SK-N-MC (cell line): ENCODE measurements at regions not wholly inside any gene's neighbourhood (a gene's known extent, or its start where the extent isn't known, plus 50 kb on each side); places are given as distances from the start of the nearest gene placed in this dataset.

Source experiments
- DNase-seq: peaks from one replicate; pipeline ENCODE4 v3.0.0-alpha.2; 2011; ENCODE audit warnings: low read depth, low spot score
- H3K27ac ChIP-seq: fragments of 200-600 bp; sonication (generic); 2 replicates; pipeline ENCODE4 v1.5.1; 2016; ENCODE audit warnings: mixed run types
- H3K36me3 ChIP-seq: fragments of 200-600 bp; sonication (generic); 2 replicates; pipeline ENCODE4 v1.6.1; 2017; ENCODE audit warnings: antibody characterized with exemption, low read length, mixed read lengths; ENCODE audit not compliant: insufficient read depth
- H3K4me3 ChIP-seq: fragments of 200-600 bp; sonication (generic); 2 replicates; pipeline ENCODE4 v1.5.1; 2016
- H3K9ac ChIP-seq: fragments of 200-600 bp; sonication (generic); 2 replicates; pipeline ENCODE4 v1.8.0; 2017; ENCODE audit warnings: mixed run types, mixed read lengths; ENCODE audit not compliant: insufficient read length
- H3K9me3 ChIP-seq: fragments of 200-600 bp; sonication (generic); 2 replicates; pipeline ENCODE4 v1.6.1; 2017; ENCODE audit warnings: low read depth, mild to moderate bottlenecking, antibody characterized with exemption, low read length, moderate library complexity, mixed read lengths
- EZH2 ChIP-seq: fragments of 200-600 bp; sonication (generic); IDR thresholded peaks from one replicate; pipeline ENCODE4 v1.6.1; 2017; ENCODE audit warnings: antibody characterized with exemption
- FOXP2 ChIP-seq: optimal IDR thresholded peaks from 2 replicates; pipeline ENCODE3; 2011; ENCODE audit warnings: mild to moderate bottlenecking, moderate library complexity; ENCODE audit not compliant: insufficient read depth; ENCODE audit errors: extremely low read length, control extremely low read depth
- POLR2AphosphoS5 ChIP-seq: IDR thresholded peaks from 2 replicates; pipeline ENCODE4 v1.6.1; 2012; ENCODE audit warnings: mild to moderate bottlenecking, low read depth, low read length, borderline replicate concordance

DNA sequence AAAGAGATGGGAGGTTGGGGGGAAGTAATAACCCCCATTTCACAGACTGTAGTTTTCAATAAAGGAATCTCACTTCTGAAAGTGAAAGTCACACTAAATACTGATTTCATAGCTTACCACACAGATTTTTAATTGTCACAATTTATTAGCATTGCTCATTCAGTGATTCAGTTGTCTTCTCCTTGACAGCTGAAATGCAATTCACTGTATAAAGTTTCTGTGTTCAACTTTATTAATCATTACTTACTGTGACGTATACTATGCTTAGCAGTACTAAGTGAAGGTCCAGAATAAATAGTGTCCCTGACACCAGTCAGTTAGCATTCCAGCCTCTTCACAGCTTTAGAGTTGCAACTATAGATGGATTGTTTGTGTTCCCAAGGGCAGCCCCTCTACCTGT, 324.1 kb upstream of the CRIM1 start:
- Histone ChIP-seq H3K27ac (no peak overlapping the region), H3K36me3 (no peaks in the 10 kb centered on the region), H3K9ac (no peak overlapping the region), H3K4me3 (no peak overlapping the region), H3K9me3 (no peaks in the 10 kb centered on the region)
- DNase-seq = no peak
- no peak for TF ChIP-seq EZH2
- no peak for TF ChIP-seq FOXP2
- TF ChIP-seq POLR2AphosphoS5 = no peak

DNA sequence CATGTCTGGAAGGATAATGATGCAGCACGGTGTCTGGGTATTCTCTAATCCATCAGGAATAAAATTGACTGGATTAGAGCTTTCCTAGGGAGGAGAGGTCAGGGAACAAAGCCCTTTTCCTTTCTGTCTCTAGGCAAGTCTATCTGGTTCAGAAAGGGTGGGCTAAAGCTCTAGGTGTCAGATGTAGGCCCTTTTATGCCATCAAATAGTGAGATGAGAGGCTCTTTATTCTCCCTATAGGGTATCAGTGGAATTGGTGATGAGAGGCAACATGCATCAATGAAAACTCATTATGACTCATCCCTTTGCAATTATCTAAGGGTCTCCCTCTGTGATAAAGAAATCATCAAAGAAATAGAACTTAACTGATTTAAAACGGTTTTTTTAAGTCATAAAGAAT, 328.0 kb upstream of the CRIM1 start:
- DNase-seq = no peak
- no peaks in the 10 kb centered on the region for H3K36me3 ChIP-seq
- TF ChIP-seq POLR2AphosphoS5 (no peak), FOXP2 (no peak), EZH2 (no peak)

DNA sequence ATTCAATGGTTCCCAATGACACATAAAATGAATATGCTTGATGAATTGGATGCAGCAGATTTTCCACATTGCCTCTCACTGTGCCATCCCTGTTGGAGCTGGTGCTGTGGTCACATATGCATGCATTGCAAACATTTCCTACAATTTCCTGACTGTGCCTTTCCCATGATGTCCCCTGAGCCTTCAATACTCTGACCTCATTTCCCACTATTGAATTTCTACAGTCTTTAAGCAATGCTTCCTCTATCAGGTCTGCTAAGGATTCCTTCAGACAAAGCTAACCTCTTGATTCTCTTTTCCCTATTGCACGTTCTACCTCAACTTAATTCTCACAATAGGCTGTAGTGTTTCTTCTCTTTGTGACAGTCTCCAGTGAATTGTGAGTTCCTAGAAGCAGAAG, 342.5 kb upstream of the CRIM1 start:
- H3K9me3 ChIP-seq = no peaks in the 10 kb centered on the region

More for the DNA sequence above, 328.0 kb upstream of the CRIM1 start:
- Histone ChIP-seq H3K4me3 (no peak overlapping the region), H3K27ac (no peak overlapping the region), H3K9ac (no peak overlapping the region), H3K9me3 (no peaks in the 10 kb centered on the region)

DNA sequence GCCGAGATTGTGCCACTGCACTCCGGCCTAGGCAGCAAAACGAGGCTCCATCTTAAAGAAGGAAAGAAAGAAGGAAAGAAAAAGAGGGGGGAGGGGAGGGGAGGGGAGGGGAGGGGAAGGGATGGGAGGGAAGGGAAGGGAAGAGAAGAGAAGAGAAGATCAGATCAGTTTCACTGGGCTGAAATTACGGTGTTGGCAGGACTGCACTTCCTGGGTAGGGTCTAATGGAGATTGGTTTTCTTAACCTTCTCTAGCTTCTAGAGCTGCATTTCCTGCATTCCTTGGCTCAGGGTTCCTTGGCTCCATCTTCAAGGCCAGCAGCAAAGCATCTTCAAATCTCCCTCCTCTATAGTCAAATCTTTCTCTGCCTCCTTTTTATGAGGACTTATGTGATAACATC, 349.1 kb upstream of the CRIM1 start:
- Histone ChIP-seq H3K4me3 (no peak overlapping the region), H3K9me3 (no peaks in the 10 kb centered on the region), H3K27ac (no peak overlapping the region), H3K36me3 (no peaks in the 10 kb centered on the region), H3K9ac (no peak overlapping the region)
- DNase-seq = no peak
- TF ChIP-seq POLR2AphosphoS5 (no peak), EZH2 (no peak), FOXP2 (no peak)

More for the DNA sequence above, 342.5 kb upstream of the CRIM1 start:
- H3K9ac ChIP-seq = no peak overlapping the region
- H3K4me3 ChIP-seq = no peak overlapping the region
- DNase-seq = no peak
- TF ChIP-seq EZH2 = no peak
- TF ChIP-seq POLR2AphosphoS5 = no peak
- TF ChIP-seq FOXP2 = no peak
- H3K27ac ChIP-seq = no peak overlapping the region
- H3K36me3 ChIP-seq = no peaks in the 10 kb centered on the region

DNA sequence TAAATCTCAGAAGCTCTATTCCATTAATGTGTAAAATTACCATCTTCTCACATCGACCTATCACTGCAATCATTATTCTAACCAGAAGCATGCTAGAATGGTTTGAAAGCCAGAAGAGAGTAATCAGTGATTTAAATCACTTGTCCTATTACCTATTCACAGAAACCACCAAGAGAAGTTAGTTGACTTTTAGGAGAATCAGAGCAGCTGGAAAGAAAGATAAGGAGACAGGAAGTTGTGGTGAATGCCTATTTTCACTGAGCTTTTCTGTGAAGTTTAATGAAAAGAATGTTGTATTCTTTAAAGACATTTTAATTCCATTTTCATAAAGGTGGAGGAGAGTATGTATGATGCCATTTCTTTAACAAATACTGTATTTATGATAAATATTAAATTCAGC, 352.6 kb upstream of the CRIM1 start:
- no peak overlapping the region for H3K27ac ChIP-seq
- no peaks in the 10 kb centered on the region for H3K36me3 ChIP-seq
- H3K9me3 ChIP-seq = no peaks in the 10 kb centered on the region
- DNase-seq = no peak
- H3K4me3 ChIP-seq = no peak overlapping the region
- TF ChIP-seq EZH2 = no peak
- no peak for TF ChIP-seq FOXP2
- no peak for TF ChIP-seq POLR2AphosphoS5
- no peak overlapping the region for H3K9ac ChIP-seq

DNA sequence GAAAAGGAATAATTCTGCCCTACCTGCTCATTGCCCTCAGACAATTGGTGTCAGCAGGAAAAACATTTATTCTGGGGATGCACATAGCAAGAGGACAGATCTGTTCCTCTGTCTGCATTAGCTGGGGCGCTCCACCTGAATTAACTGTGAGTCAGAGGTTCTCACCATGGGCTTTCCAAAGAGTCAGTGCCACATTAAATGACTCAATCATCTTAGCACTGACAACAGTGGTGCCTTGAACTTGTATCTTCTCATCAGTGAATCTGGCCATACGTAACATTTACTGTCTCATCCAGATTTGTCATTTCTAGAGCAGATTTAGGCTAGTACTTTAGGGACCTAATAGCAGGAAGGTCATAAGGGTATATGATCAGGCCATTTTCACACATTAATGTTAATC, 358.1 kb upstream of the CRIM1 start:
- DNase-seq = no peak
- no peak for TF ChIP-seq EZH2
- TF ChIP-seq POLR2AphosphoS5 = no peak
- no peak for TF ChIP-seq FOXP2
- H3K9ac ChIP-seq = no peak overlapping the region
- H3K9me3 ChIP-seq = no peaks in the 10 kb centered on the region
- no peak overlapping the region for H3K27ac ChIP-seq
- H3K36me3 ChIP-seq = no peaks in the 10 kb centered on the region
- H3K4me3 ChIP-seq = no peak overlapping the region

DNA sequence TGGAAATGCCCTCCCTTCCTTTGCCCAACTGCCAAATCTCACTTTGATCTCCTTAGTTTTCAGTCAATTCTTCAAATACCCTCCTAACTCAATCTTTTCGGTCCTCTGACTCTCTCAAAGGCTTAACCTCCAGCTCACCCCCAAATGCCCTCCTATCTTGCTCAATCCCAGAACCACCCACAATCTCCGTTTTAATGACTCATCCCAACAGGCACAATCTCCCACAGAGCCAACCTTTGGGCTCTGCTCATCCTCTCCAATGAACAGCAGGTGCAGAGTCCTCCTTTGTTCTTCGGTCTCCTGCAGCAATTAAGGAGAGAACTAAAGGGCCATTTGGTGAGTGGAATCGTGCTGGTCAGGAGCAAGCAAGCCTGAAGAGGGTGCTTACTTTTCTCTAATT, 366.1 kb upstream of the CRIM1 start:
- no peaks in the 10 kb centered on the region for H3K9me3 ChIP-seq
- no peak for DNase-seq
- TF ChIP-seq POLR2AphosphoS5 = no peak
- no peak for TF ChIP-seq EZH2
- no peak for TF ChIP-seq FOXP2
- H3K4me3 ChIP-seq = no peak overlapping the region
- H3K9ac ChIP-seq = no peak overlapping the region
- H3K36me3 ChIP-seq = no peaks in the 10 kb centered on the region
- no peak overlapping the region for H3K27ac ChIP-seq

DNA sequence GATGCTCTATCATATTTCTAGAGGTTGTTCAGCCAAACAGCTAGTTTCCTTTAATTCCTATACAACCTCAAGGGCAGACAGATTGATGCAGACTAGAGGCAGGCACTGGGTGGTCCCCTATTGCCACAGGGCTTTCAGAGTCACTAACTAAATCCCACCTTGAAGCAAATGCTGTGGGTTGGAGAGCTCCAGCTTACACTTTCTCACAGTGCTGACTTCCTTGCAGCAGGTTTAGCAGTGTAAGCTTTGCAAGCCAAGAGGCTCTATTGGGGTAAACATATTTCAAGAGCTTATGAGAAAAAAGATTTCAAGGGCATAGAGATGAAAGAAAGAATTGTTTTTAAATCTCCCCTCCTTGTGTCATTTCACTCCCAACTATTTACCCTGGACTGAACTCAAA, 366.5 kb upstream of the CRIM1 start:
- no peak overlapping the region for H3K9ac ChIP-seq
- H3K36me3 ChIP-seq = no peaks in the 10 kb centered on the region
- TF ChIP-seq EZH2 (no peak), POLR2AphosphoS5 (no peak), FOXP2 (no peak)
- H3K27ac ChIP-seq = no peak overlapping the region
- H3K9me3 ChIP-seq = no peaks in the 10 kb centered on the region
- no peak for DNase-seq
- no peak overlapping the region for H3K4me3 ChIP-seq

DNA sequence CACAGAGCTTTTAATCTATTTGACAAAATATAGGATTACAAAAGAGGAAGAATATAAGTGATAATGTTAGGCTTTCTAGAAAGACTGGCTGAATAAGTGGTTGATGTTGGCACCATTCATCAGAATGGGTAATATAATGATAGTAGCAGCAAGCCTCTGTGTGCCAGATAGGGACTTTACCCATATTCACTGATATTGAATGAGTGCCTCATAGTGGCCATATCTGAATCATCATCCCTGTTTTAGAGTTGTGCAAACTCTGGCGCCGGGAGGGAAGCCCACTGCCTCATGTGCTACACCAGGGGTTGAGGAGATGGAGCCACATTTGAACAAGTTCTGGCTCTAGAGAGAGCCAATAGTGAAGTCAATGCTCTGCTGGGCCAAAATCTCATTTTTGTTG, 368.7 kb upstream of the CRIM1 start:
- Histone ChIP-seq H3K9me3 (no peaks in the 10 kb centered on the region), H3K9ac (no peak overlapping the region), H3K4me3 (no peak overlapping the region), H3K27ac (no peak overlapping the region), H3K36me3 (no peaks in the 10 kb centered on the region)
- no peak for DNase-seq
- no peak for TF ChIP-seq FOXP2
- TF ChIP-seq EZH2 = no peak
- no peak for TF ChIP-seq POLR2AphosphoS5
